ENCODE measurements at regions not wholly inside any gene's neighbourhood (a gene's known extent, or its start where the extent isn't known, plus 50 kb on each side); places are given as distances from the start of the nearest gene placed in this dataset.

GRCh38 chr18:47323158-47323557 lies 71.7 kb upstream of the SKOR2 start:
- no peak overlapping the region for H2AFZ ChIP-seq (ENCODE audit: low read depth, low read length, severe bottlenecking)
- H3K9ac ChIP-seq (ENCODE audit: low read length): no peak overlapping the region
- no peaks in the 10 kb centered on the region for H3K36me3 ChIP-seq (ENCODE audit: low read length)
- no peak overlapping the region for H3K4me2 ChIP-seq (ENCODE audit: low read depth, low read length, poor library complexity, severe bottlenecking)
- no peaks in the 10 kb centered on the region for H3K27me3 ChIP-seq (ENCODE audit: low read length)
- H3K79me2 ChIP-seq (ENCODE audit: insufficient read depth, low read length): no peaks in the 10 kb centered on the region
- no peaks in the 10 kb centered on the region for H4K20me1 ChIP-seq (ENCODE audit: low read depth, low read length)
- no peaks in the 10 kb centered on the region for H3K9me2 ChIP-seq (replicated peaks; ENCODE audit: insufficient read depth, low read length)
- no peak for TF ChIP-seq CTCF (IDR thresholded peaks at IDR 0.05; ENCODE audit: insufficient read depth, low read length, poor library complexity, severe bottlenecking)
- no peak for TF ChIP-seq EZH2phosphoT487 (conservative IDR thresholded peaks at IDR 0.05; ENCODE audit: low read length)
- H3F3A ChIP-seq (ENCODE audit: insufficient read depth): no peaks in the 10 kb centered on the region
- H3K27ac ChIP-seq (ENCODE audit: low read depth, low read length): no peak overlapping the region
- H3K9me3 ChIP-seq (ENCODE audit: insufficient read depth, low read length): no peaks in the 10 kb centered on the region
- no peak overlapping the region for H3K4me3 ChIP-seq (ENCODE audit: insufficient read depth, low read length, poor library complexity, severe bottlenecking)

- no peak overlapping the region for H2AFZ ChIP-seq (ENCODE audit: low read depth, low read length, severe bottlenecking)
Observed at GRCh38 chr18:47321815-47322214, 70.4 kb upstream of the SKOR2 start.

GRCh38 chr18:47317824-47318508 lies 66.5 kb upstream of the SKOR2 start:
- Histone ChIP-seq H3K27me3 (ENCODE audit: low read length) (no peaks in the 10 kb centered on the region), H3K79me2 (ENCODE audit: insufficient read depth, low read length) (no peaks in the 10 kb centered on the region), H3K9me3 (ENCODE audit: insufficient read depth, low read length) (no peaks in the 10 kb centered on the region), H3K9me2 (replicated peaks; ENCODE audit: insufficient read depth, low read length) (no peaks in the 10 kb centered on the region), H4K20me1 (ENCODE audit: low read depth, low read length) (no peaks in the 10 kb centered on the region), H3K4me2 (ENCODE audit: low read depth, low read length, poor library complexity, severe bottlenecking) (no peak overlapping the region), H2AFZ (ENCODE audit: low read depth, low read length, severe bottlenecking) (no peak overlapping the region), H3F3A (ENCODE audit: insufficient read depth) (no peaks in the 10 kb centered on the region), H3K4me3 (ENCODE audit: insufficient read depth, low read length, poor library complexity, severe bottlenecking) (no peak overlapping the region), H3K27ac (ENCODE audit: low read depth, low read length) (no peak overlapping the region), H3K36me3 (ENCODE audit: low read length) (no peaks in the 10 kb centered on the region), H3K9ac (ENCODE audit: low read length) (no peak overlapping the region)
- TF ChIP-seq CTCF (IDR thresholded peaks at IDR 0.05; ENCODE audit: insufficient read depth, low read length, poor library complexity, severe bottlenecking): no peak
- TF ChIP-seq EZH2phosphoT487 (conservative IDR thresholded peaks at IDR 0.05; ENCODE audit: low read length): no peak

More at GRCh38 chr18:47321815-47322214, 70.4 kb upstream of the SKOR2 start:
- TF ChIP-seq CTCF (IDR thresholded peaks at IDR 0.05; ENCODE audit: insufficient read depth, low read length, poor library complexity, severe bottlenecking) (no peak), EZH2phosphoT487 (conservative IDR thresholded peaks at IDR 0.05; ENCODE audit: low read length) (no peak)
- Histone ChIP-seq H3K36me3 (ENCODE audit: low read length) (no peaks in the 10 kb centered on the region), H3K9me2 (replicated peaks; ENCODE audit: insufficient read depth, low read length) (no peaks in the 10 kb centered on the region), H3K27ac (ENCODE audit: low read depth, low read length) (no peak overlapping the region), H3K4me2 (ENCODE audit: low read depth, low read length, poor library complexity, severe bottlenecking) (no peak overlapping the region), H3K4me3 (ENCODE audit: insufficient read depth, low read length, poor library complexity, severe bottlenecking) (no peak overlapping the region), H4K20me1 (ENCODE audit: low read depth, low read length) (no peaks in the 10 kb centered on the region), H3K9me3 (ENCODE audit: insufficient read depth, low read length) (no peaks in the 10 kb centered on the region), H3K79me2 (ENCODE audit: insufficient read depth, low read length) (no peaks in the 10 kb centered on the region), H3K27me3 (ENCODE audit: low read length) (no peaks in the 10 kb centered on the region), H3K9ac (ENCODE audit: low read length) (no peak overlapping the region), H3F3A (ENCODE audit: insufficient read depth) (no peaks in the 10 kb centered on the region)
